ENCODE measurements at regions not wholly inside any gene's neighbourhood (a gene's known extent, or its start where the extent isn't known, plus 50 kb on each side); places are given as distances from the start of the nearest gene placed in this dataset.

- Histone ChIP-seq H3K4me1 (ENCODE audit: low read depth, poor library complexity, severe bottlenecking) (peaks cover 8% of the 10 kb centered on the region), H3K9ac (no peak overlapping the region), H3K4me3 (IDR thresholded peaks at IDR 0.05; ENCODE audit: insufficient read depth, low read depth, low read length) (no peak overlapping the region), H3K79me2 (ENCODE audit: insufficient read depth, low read depth) (no peaks in the 10 kb centered on the region), H3K4me2 (no peak overlapping the region), H3K36me3 (ENCODE audit: insufficient read depth) (no peaks in the 10 kb centered on the region), H3K27ac (no peak overlapping the region), H3K27me3 (ENCODE audit: insufficient read depth, low read depth) (no peaks in the 10 kb centered on the region), H2AFZ (ENCODE audit: low read depth) (no peak overlapping the region), H4K20me1 (ENCODE audit: insufficient read depth) (no peaks in the 10 kb centered on the region)
- no peak for TF ChIP-seq CTCF (conservative IDR thresholded peaks at IDR 0.05; ENCODE audit: low read depth, low read length)
Measured at GRCh38 chr2:222025881-222026271, 272.9 kb downstream of the PAX3 start.

GRCh38 chr2:222024932-222025880 lies 273.6 kb downstream of the PAX3 start:
- H3K79me2 ChIP-seq (ENCODE audit: insufficient read depth, low read depth): no peaks in the 10 kb centered on the region
- peaks cover 8% of the 10 kb centered on the region for H3K4me1 ChIP-seq (ENCODE audit: low read depth, poor library complexity, severe bottlenecking)
- H3K27me3 ChIP-seq (ENCODE audit: insufficient read depth, low read depth): no peaks in the 10 kb centered on the region
- H3K36me3 ChIP-seq (ENCODE audit: insufficient read depth): no peaks in the 10 kb centered on the region
- no peak overlapping the region for H3K27ac ChIP-seq
- H3K4me2 ChIP-seq: no peak overlapping the region
- no peak overlapping the region for H2AFZ ChIP-seq (ENCODE audit: low read depth)
- no peak overlapping the region for H3K9ac ChIP-seq
- H4K20me1 ChIP-seq (ENCODE audit: insufficient read depth): no peaks in the 10 kb centered on the region
- H3K4me3 ChIP-seq (IDR thresholded peaks at IDR 0.05; ENCODE audit: insufficient read depth, low read depth, low read length): no peak overlapping the region
- peak; percentile 71 for TF ChIP-seq CTCF (conservative IDR thresholded peaks at IDR 0.05; ENCODE audit: low read depth, low read length)

GRCh38 chr2:222017252-222017850 lies 281.4 kb downstream of the PAX3 start:
- Histone ChIP-seq H3K79me2 (ENCODE audit: insufficient read depth, low read depth) (no peaks in the 10 kb centered on the region), H3K36me3 (ENCODE audit: insufficient read depth) (no peaks in the 10 kb centered on the region), H3K9ac (no peak overlapping the region), H4K20me1 (ENCODE audit: insufficient read depth) (no peaks in the 10 kb centered on the region), H3K4me1 (ENCODE audit: low read depth, poor library complexity, severe bottlenecking) (peaks cover 1% of the 10 kb centered on the region), H3K27ac (no peak overlapping the region), H3K27me3 (ENCODE audit: insufficient read depth, low read depth) (no peaks in the 10 kb centered on the region), H2AFZ (ENCODE audit: low read depth) (no peak overlapping the region), H3K4me2 (no peak overlapping the region), H3K4me3 (IDR thresholded peaks at IDR 0.05; ENCODE audit: insufficient read depth, low read depth, low read length) (no peak overlapping the region)
- no peak for TF ChIP-seq CTCF (conservative IDR thresholded peaks at IDR 0.05; ENCODE audit: low read depth, low read length)

- Histone ChIP-seq H3K27me3 (ENCODE audit: insufficient read depth, low read depth) (no peaks in the 10 kb centered on the region), H3K79me2 (ENCODE audit: insufficient read depth, low read depth) (no peaks in the 10 kb centered on the region), H4K20me1 (ENCODE audit: insufficient read depth) (no peaks in the 10 kb centered on the region), H3K9ac (no peak overlapping the region), H3K4me1 (ENCODE audit: low read depth, poor library complexity, severe bottlenecking) (no peaks in the 10 kb centered on the region), H3K4me3 (IDR thresholded peaks at IDR 0.05; ENCODE audit: insufficient read depth, low read depth, low read length) (no peak overlapping the region), H2AFZ (ENCODE audit: low read depth) (no peak overlapping the region), H3K36me3 (ENCODE audit: insufficient read depth) (no peaks in the 10 kb centered on the region), H3K4me2 (no peak overlapping the region), H3K27ac (no peak overlapping the region)
- no peak for TF ChIP-seq CTCF (conservative IDR thresholded peaks at IDR 0.05; ENCODE audit: low read depth, low read length)
Measured at GRCh38 chr2:222013889-222014288, 284.9 kb downstream of the PAX3 start.

Measured in KMS-11 (cell line).